DMS 273 treated with DMSO at 0.1 percent for 48 hours (cell line): ENCODE measurements at regions not wholly inside any gene's neighbourhood (a gene's known extent, or its start where the extent isn't known, plus 50 kb on each side); places are given as distances from the start of the nearest gene placed in this dataset.
"Not testable (repeated sequence)": the region's sequence is repeated elsewhere in the genome, so short reads cannot be mapped to it uniquely, and the experiment has no call there.

Experiments used
- DNase-seq: peaks from one replicate; lab custom pipeline; 2025; lab: John Stamatoyannopoulos, UW

- DNase-seq: no peak
Observed at GRCh38 chr14:87309557-87309956, 683.4 kb downstream of the GALC start.

GRCh38 chr14:87306409-87307168, 686.4 kb downstream of the GALC start:
- DNase-seq: no peak

- DNase-seq: no peak
Observed at GRCh38 chr14:87305345-87305744, 687.6 kb downstream of the GALC start.

GRCh38 chr14:87304404-87304803, 688.6 kb downstream of the GALC start:
- no peak for DNase-seq

GRCh38 chr14:87286826-87287225, 706.2 kb downstream of the GALC start:
- no peak for DNase-seq

GRCh38 chr14:87286191-87286590, 706.8 kb downstream of the GALC start:
- no peak for DNase-seq

GRCh38 chr14:87285506-87285905, 707.5 kb downstream of the GALC start:
- DNase-seq: no peak

GRCh38 chr14:87283547-87283946, 709.4 kb downstream of the GALC start:
- no peak for DNase-seq

- peak; percentile 96 for DNase-seq
Observed at GRCh38 chr14:87282266-87282665, 710.7 kb downstream of the GALC start.

- DNase-seq: no peak
Observed at GRCh38 chr14:87278415-87278814, 714.6 kb downstream of the GALC start.

- no peak for DNase-seq
Observed at GRCh38 chr14:87271331-87271730, 721.7 kb downstream of the GALC start.

GRCh38 chr14:87268997-87269396, 724.0 kb downstream of the GALC start:
- no peak for DNase-seq

- DNase-seq: no peak
Observed at GRCh38 chr14:87264796-87265195, 728.2 kb downstream of the GALC start.

GRCh38 chr14:87264272-87264785, 728.7 kb downstream of the GALC start:
- DNase-seq: no peak

- DNase-seq: no peak
Observed at GRCh38 chr14:87261621-87262020, 731.4 kb downstream of the GALC start.

- DNase-seq: no peak
Observed at GRCh38 chr14:87260460-87260859, 732.5 kb downstream of the GALC start.

- no peak for DNase-seq
Observed at GRCh38 chr14:87257421-87257820, 735.6 kb downstream of the GALC start.

- DNase-seq: no peak
Observed at GRCh38 chr14:87255058-87255457, 737.9 kb downstream of the GALC start.

- DNase-seq: no peak
Observed at GRCh38 chr14:87254331-87254874, 738.6 kb downstream of the GALC start.

GRCh38 chr14:87253791-87254190, 739.2 kb downstream of the GALC start:
- not testable (repeated sequence) for DNase-seq

- no peak for DNase-seq
Observed at GRCh38 chr14:87252103-87252502, 740.9 kb downstream of the GALC start.

- DNase-seq: no peak
Observed at GRCh38 chr14:87251011-87251410, 742.0 kb downstream of the GALC start.

GRCh38 chr14:87241018-87241768, 751.8 kb downstream of the GALC start:
- peak; percentile 18 for DNase-seq
